HCT116 (cell line): ENCODE measurements at regions not wholly inside any gene's neighbourhood (a gene's known extent, or its start where the extent isn't known, plus 50 kb on each side); places are given as distances from the start of the nearest gene placed in this dataset.

Experiments
- CTCF ChIP-seq, 3 experiments: fragments of 200-600 bp in 1 of 3; sonication (generic) in 1 of 3; IDR thresholded peaks in 2 of 3; conservative IDR thresholded peaks in 1 of 3; 2 replicates each; pipeline ENCODE4 v1.5.1; 2012 to 2017; ENCODE audit warnings: low read depth in 2 of 3, low read length in 2 of 3, antibody characterized with exemption in 1 of 3, borderline replicate concordance in 1 of 3, control low read depth in 1 of 3, mild to moderate bottlenecking in 1 of 3, mixed read lengths in 1 of 3, mixed run types in 1 of 3, moderate library complexity in 1 of 3; ENCODE audit not compliant: insufficient read depth in 1 of 3
- EZH2 ChIP-seq: fragments of 200-600 bp; sonication (generic); IDR thresholded peaks from 2 replicates; pipeline ENCODE4 v1.6.1; 2017; ENCODE audit warnings: antibody characterized with exemption, mixed run types
- EZH2phosphoT487 ChIP-seq: fragments of 200-600 bp; IDR thresholded peaks from 2 replicates; pipeline ENCODE4 v1.6.1; 2018; ENCODE audit warnings: antibody characterized with exemption, borderline replicate concordance
- POLR2A ChIP-seq: IDR thresholded peaks from 2 replicates; pipeline ENCODE4 v1.7.0; 2011; ENCODE audit warnings: borderline replicate concordance; ENCODE audit not compliant: insufficient read depth, insufficient read length; ENCODE audit errors: extremely low read depth
- POLR2AphosphoS5 ChIP-seq: IDR thresholded peaks from 2 replicates; pipeline ENCODE4 v1.6.1; 2011; ENCODE audit warnings: mild to moderate bottlenecking, low read depth, low read length, moderate library complexity
- TCF7L2 ChIP-seq: IDR thresholded peaks from 2 replicates; pipeline ENCODE4 v1.7.0; 2011; ENCODE audit warnings: borderline replicate concordance, inconsistent platforms; ENCODE audit not compliant: insufficient read depth, insufficient read length; ENCODE audit errors: extremely low read depth
- TF ChIP-seq, protein P1 (sequence below): IDR thresholded peaks from 2 replicates; pipeline ENCODE4 v1.6.1; 2012

- no peak for TF ChIP-seq POLR2A
- no peak for TF ChIP-seq CTCF (IDR thresholded peaks at IDR 0.05 in 2 of 3, conservative IDR thresholded peaks at IDR 0.05 in 1 of 3; ENCODE audit: borderline replicate concordance in 1 of 3, insufficient read depth in 1 of 3, low read depth in 2 of 3, low read length in 2 of 3)
- no peak for TF ChIP-seq POLR2AphosphoS5
- TF ChIP-seq TCF7L2: no peak
- TF ChIP-seq EZH2phosphoT487: no peak
- no peak for TF ChIP-seq EZH2
- TF ChIP-seq, protein P1, sequence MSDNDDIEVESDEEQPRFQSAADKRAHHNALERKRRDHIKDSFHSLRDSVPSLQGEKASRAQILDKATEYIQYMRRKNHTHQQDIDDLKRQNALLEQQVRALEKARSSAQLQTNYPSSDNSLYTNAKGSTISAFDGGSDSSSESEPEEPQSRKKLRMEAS: no peak
Observed at GRCh38 chr5:133781436-133782225, 169.3 kb upstream of the FSTL4 start.
